ENCODE measurements at regions not wholly inside any gene's neighbourhood (a gene's known extent, or its start where the extent isn't known, plus 50 kb on each side); places are given as distances from the start of the nearest gene placed in this dataset.

GRCh38 chr6:12422848-12423247, 132.7 kb downstream of the EDN1 start:
- no peak for DNase-seq (ENCODE audit: low read depth)

GRCh38 chr6:12423832-12424231, 133.7 kb downstream of the EDN1 start:
- DNase-seq (ENCODE audit: low read depth), result no peak

GRCh38 chr6:12426121-12426520, 136.0 kb downstream of the EDN1 start:
- no peak for DNase-seq (ENCODE audit: low read depth)

- no peak for DNase-seq (ENCODE audit: low read depth)
These were observed 140.9 kb downstream of the EDN1 start for GRCh38 chr6:12431023-12431422.

- no peak for DNase-seq (ENCODE audit: low read depth)
These were observed 146.1 kb downstream of the EDN1 start for GRCh38 chr6:12436224-12436623.

GRCh38 chr6:12436683-12437082, 146.5 kb downstream of the EDN1 start:
- DNase-seq (ENCODE audit: low read depth), result no peak

- DNase-seq (ENCODE audit: low read depth), result no peak
These were observed 149.1 kb downstream of the EDN1 start for GRCh38 chr6:12439296-12439695.

GRCh38 chr6:12440981-12441380, 150.8 kb downstream of the EDN1 start:
- peak; percentile 1 for DNase-seq (ENCODE audit: low read depth)

- DNase-seq (ENCODE audit: low read depth), result no peak
These were observed 152.3 kb downstream of the EDN1 start for GRCh38 chr6:12442455-12442854.

GRCh38 chr6:12446394-12446793, 156.2 kb downstream of the EDN1 start:
- no peak for DNase-seq (ENCODE audit: low read depth)

- DNase-seq (ENCODE audit: low read depth), result no peak
These were observed 159.3 kb downstream of the EDN1 start for GRCh38 chr6:12449447-12449846.

GRCh38 chr6:12450467-12450866, 160.3 kb downstream of the EDN1 start:
- DNase-seq (ENCODE audit: low read depth), result no peak

GRCh38 chr6:12456343-12456742, 166.2 kb downstream of the EDN1 start:
- no peak for DNase-seq (ENCODE audit: low read depth)

- no peak for DNase-seq (ENCODE audit: low read depth)
These were observed 166.9 kb downstream of the EDN1 start for GRCh38 chr6:12457094-12457493.

GRCh38 chr6:12458558-12458957, 168.4 kb downstream of the EDN1 start:
- no peak for DNase-seq (ENCODE audit: low read depth)

- no peak for DNase-seq (ENCODE audit: low read depth)
These were observed 169.9 kb downstream of the EDN1 start for GRCh38 chr6:12459945-12460661.

- DNase-seq (ENCODE audit: low read depth), result peak; percentile 13
These were observed 177.8 kb downstream of the EDN1 start for GRCh38 chr6:12467706-12468670.

GRCh38 chr6:12472601-12473038, 182.5 kb downstream of the EDN1 start:
- peak; percentile 34 for DNase-seq (ENCODE audit: low read depth)

- no peak for DNase-seq (ENCODE audit: low read depth)
These were observed 183.3 kb downstream of the EDN1 start for GRCh38 chr6:12473494-12473893.

- DNase-seq (ENCODE audit: low read depth), result no peak
These were observed 184.3 kb downstream of the EDN1 start for GRCh38 chr6:12474167-12475140.

GRCh38 chr6:12476484-12476883, 186.3 kb downstream of the EDN1 start:
- no peak for DNase-seq (ENCODE audit: low read depth)

- DNase-seq (ENCODE audit: low read depth), result peak; percentile 7
These were observed 187.5 kb downstream of the EDN1 start for GRCh38 chr6:12477616-12478015.

Data from iris pigment epithelial cell (primary cell).